ELR (cell line): ENCODE measurements at regions not wholly inside any gene's neighbourhood (a gene's known extent, or its start where the extent isn't known, plus 50 kb on each side); places are given as distances from the start of the nearest gene placed in this dataset.

Source experiments
- DNase-seq: peaks from one replicate; pipeline ENCODE4 v3.0.0-alpha.2; 2015; ENCODE audit warnings: low read depth

DNA sequence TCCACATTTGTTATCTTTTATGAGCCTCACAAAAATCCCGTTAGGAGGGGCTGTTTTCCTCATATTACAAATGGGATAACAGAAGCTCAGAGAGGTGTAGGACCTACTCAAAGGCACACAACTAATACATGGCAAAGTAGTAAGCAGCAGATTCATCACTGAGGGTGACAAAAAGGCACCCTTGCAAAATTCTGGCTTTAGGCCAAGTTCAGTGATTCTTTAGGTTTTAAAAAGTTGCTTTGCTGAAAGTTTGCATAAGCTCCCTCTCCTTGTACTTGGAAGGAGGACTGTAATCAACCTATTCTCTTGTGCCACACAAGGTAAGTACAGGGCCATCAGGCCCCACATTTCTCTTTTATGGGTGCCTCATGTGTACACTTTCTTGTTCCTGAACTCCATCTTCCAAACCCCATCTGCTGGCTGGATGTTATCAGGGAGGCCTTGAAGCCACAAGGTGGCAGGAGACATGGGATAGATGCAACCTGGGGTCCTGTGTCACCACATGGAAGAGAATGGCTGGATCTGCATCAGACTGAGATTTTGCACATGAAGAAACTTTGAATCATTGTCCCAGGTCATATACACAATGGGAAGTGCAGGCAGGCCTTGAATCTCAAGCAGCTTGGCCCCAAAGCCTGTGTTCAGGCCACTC lies 311.6 kb downstream of the MSX2 start:
- DNase-seq, result no peak

DNA sequence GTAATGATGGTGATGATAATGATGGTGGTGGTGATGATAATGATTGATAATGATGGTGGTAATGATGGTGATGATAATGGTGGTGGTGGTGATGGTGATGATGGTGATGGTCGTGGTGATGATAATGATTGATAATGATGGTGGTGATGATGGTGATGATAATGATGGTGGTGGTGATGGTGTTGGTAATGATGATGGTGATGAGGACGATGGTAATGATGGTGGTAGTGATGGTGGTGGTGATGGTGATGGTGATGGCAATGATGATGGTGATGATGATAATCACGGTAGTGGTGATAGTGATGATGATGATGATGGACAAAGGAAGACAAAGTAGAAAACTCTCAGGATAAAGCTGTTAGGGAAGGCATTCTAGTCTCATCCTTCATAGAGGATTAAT lies 310.5 kb downstream of the MSX2 start:
- DNase-seq, result no peak

- no peak for DNase-seq
Observed at GRCh38 chr5:175032741-175033151, 308.4 kb downstream of the MSX2 start.

GRCh38 chr5:175032013-175032412 lies 307.6 kb downstream of the MSX2 start:
- DNase-seq, result no peak

- no peak for DNase-seq
Observed at GRCh38 chr5:175027390-175027789, 303.0 kb downstream of the MSX2 start.

DNA sequence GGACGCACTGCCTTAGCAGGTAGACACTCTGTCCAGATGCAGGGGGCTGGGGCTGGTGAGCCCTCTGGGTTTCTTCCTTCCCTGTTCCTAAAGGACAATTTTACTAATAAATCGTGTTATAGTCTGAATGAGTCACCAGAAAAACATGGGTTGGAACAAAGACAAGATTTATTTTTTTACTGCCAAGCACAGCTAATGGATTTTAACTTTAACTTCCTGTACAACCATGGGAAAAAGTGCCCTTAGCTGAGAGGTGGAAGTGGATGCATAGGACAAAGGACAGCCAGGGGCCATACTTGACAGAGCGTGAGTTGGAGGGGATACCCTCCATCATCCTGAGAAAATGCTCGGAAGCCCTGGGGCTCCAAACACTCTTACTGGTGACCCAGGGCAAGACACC lies 300.7 kb downstream of the MSX2 start:
- DNase-seq, result no peak

DNA sequence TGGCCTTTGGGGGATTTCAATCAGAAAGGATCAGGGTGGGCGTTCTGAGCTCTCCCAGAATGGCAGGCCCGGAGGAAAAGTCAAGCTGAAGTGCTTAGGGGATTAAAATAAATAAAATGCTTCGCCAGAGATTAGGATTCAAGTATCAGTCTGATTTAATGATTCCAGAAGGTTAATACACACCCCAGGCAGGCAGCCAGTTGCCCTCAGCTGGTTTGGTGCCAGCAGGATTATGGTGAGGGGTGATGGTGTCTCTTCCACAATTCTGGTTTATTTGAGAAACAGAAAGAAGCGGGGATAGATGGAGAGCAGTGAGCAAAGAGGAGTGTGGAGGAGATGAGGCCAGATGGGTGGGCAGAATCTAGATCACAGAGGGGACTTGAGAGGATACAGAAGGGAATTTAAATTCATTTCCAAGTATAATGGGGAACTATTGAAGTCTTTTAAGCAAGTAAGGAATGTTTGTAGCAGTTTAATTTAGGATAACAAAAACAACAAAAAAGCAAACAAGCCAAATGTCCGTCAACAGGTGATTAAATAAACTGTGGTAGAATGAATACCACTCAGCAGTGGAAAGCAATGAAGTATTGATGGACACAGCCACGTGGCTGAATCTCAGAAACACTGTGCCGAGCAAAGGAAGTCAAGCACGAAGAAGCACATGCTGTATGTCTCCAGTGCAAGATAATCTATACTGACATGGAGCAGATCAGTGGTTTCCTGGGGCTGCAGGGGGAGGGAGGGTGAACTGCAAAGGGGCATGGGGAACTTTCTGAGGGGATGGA lies 297.7 kb downstream of the MSX2 start:
- DNase-seq, result no peak

GRCh38 chr5:175021321-175021720 lies 296.9 kb downstream of the MSX2 start:
- no peak for DNase-seq

DNA sequence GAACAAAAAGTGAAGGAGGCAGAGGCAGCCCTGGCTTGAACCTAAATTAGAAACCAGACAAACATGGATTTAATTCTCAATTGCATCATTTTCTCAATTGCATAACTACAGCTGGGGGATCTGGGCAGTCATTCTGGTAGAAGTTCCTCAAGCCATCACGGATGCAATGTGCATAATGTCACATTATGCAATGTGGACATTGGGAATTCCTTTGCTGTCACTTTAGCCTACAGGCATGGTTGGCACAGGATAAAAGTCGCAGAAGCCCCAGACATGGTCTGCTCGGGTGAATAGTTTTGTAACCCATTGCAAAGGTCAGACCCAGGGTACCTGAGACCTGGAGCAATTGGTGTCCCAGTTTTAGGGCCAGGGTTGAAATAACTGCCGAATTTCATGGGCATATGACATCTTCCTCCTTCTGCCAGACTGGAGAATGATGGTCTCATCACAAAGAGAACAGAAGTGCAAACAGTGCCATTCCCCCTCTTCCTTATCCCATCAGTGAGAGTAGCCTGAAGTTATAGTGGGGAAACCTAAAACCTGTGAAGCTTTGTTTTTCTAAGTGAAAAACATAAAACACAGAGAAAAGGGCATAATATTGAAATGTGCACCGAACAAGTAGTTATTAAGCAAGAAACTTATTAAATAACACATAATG lies 290.8 kb downstream of the MSX2 start:
- no peak for DNase-seq

GRCh38 chr5:175013251-175013650 lies 288.9 kb downstream of the MSX2 start:
- DNase-seq, result no peak

DNA sequence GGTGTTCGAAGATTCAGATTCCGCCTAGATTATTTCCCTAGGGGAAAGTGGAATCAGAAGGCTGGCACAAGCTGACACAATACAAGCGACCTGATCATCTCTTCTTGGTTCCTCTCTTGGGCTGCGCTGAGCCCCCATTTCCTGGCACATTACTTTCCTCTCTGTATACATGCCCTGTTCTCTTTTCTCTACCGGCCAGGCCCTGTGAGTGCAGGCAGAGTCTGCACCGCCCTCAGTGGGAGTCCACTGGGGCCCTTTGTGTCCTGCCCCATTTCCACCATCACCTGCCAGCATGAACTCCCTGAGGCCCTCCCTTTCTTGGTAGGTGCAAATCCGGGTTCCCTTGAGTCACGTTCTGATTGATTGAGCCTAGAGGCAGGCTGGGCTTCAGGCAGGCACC lies 287.9 kb downstream of the MSX2 start:
- no peak for DNase-seq

GRCh38 chr5:175003531-175003930 lies 279.1 kb downstream of the MSX2 start:
- DNase-seq, result no peak

GRCh38 chr5:175001876-175002645 lies 277.7 kb downstream of the MSX2 start:
- no peak for DNase-seq

- no peak for DNase-seq
Observed at GRCh38 chr5:175001311-175001710, 276.9 kb downstream of the MSX2 start.

DNA sequence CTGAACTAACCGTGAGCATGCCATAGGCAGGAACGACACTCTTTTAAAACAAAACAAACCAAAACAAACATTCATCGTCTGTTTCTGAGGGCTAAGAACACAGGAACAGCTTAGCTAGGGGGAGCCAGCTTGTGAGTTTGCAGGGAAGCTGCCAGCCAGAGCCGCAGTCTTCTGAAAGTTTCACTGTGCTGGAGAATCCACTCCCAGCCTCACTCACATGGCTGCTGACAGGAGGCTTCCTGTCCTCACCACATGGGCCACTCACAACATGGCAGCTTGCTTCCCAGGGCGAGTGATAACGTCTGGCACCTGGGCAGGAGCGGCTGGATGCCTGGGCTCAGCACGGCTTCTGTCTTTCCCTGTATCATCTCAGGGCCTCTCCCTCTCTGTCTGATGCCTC lies 275.2 kb downstream of the MSX2 start:
- no peak for DNase-seq

GRCh38 chr5:174998131-174998730 lies 273.8 kb downstream of the MSX2 start:
- no peak for DNase-seq

- no peak for DNase-seq
Observed at GRCh38 chr5:174997688-174998087, 273.3 kb downstream of the MSX2 start.

DNA sequence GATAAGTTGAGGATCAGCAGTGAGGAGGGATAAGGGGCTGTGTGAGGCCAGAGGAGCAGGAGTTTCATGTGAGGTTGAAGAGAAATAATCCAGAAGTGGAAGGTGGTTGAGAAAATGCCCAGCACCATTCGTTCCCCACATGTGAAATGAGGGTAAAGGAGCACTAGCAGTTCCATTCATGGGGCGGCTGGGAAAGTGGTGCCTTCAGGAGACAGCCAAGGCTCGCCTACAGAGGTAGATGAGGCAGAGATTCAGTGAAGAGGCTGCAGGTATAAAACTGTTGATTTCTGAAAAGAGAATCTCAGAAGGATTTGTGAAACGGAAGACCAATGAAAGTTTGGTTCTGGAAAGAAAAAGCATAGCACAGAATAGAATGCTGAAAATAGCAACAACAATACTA lies 272.6 kb downstream of the MSX2 start:
- no peak for DNase-seq

GRCh38 chr5:174995827-174996226 lies 271.4 kb downstream of the MSX2 start:
- DNase-seq, result no peak

GRCh38 chr5:174991847-174992246 lies 267.5 kb downstream of the MSX2 start:
- no peak for DNase-seq

DNA sequence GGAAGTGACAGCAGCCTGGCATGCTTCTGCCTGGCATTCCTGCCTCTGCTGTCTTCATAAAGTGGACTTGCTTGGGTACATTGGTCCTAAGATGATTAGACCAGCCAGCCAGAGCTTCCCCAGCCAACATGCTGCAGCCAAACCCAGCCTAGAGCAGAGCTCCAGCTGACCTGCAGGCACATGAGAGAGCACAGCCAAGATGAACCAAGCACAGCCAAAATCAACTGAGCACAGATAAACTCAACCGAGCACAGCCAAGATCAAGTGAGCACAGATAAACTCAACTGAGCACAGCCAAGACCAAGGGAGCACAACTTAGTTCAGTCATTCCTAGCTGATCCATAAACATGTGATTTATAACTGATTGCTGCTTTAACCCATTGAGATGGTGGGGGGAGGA lies 266.5 kb downstream of the MSX2 start:
- DNase-seq, result no peak

DNA sequence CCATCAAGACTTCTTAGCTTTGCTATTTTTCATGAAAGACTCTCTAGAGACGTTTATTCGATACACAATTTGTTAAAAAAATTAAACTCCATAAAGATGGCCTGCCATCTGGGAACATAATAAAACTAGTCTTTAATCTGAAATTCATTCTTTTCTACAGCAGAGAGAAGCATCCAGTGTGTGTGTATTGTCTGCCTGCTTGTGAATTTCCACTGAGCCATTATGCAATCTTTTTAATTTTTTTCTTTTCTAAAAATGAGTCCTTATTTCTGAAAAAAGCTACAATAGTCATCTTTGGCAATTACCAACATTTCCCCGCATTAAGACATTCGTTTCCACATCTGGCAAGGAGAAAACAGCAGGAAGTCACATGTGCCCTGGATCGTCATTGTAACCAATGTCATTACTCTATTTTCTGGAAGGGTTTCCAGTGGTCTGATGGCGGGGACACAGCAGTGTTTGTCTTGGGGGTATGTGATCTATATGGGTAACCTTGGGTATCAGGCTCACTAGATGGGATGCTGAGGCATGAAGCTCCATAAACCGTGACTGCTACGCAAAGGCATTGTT lies 263.1 kb downstream of the MSX2 start:
- DNase-seq, result no peak
